ENCODE measurements at regions not wholly inside any gene's neighbourhood (a gene's known extent, or its start where the extent isn't known, plus 50 kb on each side); places are given as distances from the start of the nearest gene placed in this dataset.

DNA sequence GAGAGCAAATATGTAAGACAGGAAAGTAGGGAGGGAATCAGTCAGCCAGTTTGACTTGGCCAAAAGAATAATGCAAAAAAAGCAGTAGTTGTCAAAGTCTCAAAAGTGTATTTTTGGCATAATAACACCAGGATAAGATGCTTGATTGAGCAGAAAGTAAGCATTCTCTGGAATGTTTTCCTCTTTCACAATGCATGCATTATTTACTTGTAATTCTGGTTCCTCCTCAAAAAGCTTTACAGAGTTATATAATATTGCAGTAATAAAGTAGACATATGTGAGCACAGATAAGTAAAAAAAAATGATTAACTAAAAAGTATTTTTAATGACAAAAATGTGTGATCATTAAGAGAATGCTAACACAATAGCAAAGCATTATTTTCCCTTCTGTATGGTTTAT is 285.9 kb upstream of the BCHE start:
- Histone ChIP-seq H3K27me3 (ENCODE audit: control insufficient read depth, extremely low read depth, insufficient read depth, low read length) (no peaks in the 10 kb centered on the region), H3K9me1 (ENCODE audit: control insufficient read depth, extremely low read depth, insufficient read depth, low read length) (no peaks in the 10 kb centered on the region), H4K20me1 (ENCODE audit: control insufficient read depth, extremely low read depth, insufficient read depth, low read length) (no peaks in the 10 kb centered on the region), H3K9ac (ENCODE audit: control insufficient read depth, extremely low read depth, insufficient read depth, low read length) (no peak overlapping the region), H3K4me1 (ENCODE audit: control insufficient read depth, extremely low read depth, insufficient read depth, low read length) (peaks cover 14% of the 10 kb centered on the region), H3K27ac (ENCODE audit: control insufficient read depth, insufficient read depth, low read length) (no peak overlapping the region), H3K79me2 (ENCODE audit: control insufficient read depth, insufficient read depth, low read length) (no peaks in the 10 kb centered on the region), H3K4me2 (ENCODE audit: control insufficient read depth, extremely low read depth, insufficient read depth, low read depth, low read length) (peak overlapping the region; percentile 46), H3K4me3 (ENCODE audit: control insufficient read depth in 2 of 3, extremely low read depth in 1 of 3, insufficient read depth in 2 of 3, low read depth in 1 of 3, low read length in 3 of 3) (no peak overlapping the region), H2AFZ (ENCODE audit: control insufficient read depth, low read length) (peak overlapping the region; percentile 58), H3K9me3 (ENCODE audit: control insufficient read depth, low read depth, low read length) (no peaks in the 10 kb centered on the region), H3K36me3 (ENCODE audit: control insufficient read depth in 2 of 2, extremely low read depth in 1 of 2, insufficient read depth in 2 of 2, low read length in 2 of 2) (no peaks in the 10 kb centered on the region)
- TF ChIP-seq EZH2 (IDR thresholded peaks at IDR 0.05; ENCODE audit: low read length): no peak
- TF ChIP-seq, protein P1, sequence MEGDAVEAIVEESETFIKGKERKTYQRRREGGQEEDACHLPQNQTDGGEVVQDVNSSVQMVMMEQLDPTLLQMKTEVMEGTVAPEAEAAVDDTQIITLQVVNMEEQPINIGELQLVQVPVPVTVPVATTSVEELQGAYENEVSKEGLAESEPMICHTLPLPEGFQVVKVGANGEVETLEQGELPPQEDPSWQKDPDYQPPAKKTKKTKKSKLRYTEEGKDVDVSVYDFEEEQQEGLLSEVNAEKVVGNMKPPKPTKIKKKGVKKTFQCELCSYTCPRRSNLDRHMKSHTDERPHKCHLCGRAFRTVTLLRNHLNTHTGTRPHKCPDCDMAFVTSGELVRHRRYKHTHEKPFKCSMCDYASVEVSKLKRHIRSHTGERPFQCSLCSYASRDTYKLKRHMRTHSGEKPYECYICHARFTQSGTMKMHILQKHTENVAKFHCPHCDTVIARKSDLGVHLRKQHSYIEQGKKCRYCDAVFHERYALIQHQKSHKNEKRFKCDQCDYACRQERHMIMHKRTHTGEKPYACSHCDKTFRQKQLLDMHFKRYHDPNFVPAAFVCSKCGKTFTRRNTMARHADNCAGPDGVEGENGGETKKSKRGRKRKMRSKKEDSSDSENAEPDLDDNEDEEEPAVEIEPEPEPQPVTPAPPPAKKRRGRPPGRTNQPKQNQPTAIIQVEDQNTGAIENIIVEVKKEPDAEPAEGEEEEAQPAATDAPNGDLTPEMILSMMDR (optimal IDR thresholded peaks at IDR 0.05 in 1 of 3, IDR thresholded peaks at IDR 0.05 in 1 of 3, conservative IDR thresholded peaks at IDR 0.05 in 1 of 3; ENCODE audit: extremely low read depth in 1 of 3, insufficient read depth in 2 of 3, low read length in 3 of 3): no peak
- dilution Hi-C loops (cut with MboI; ENCODE audit: extremely low pct_ligation_motif_present, low sequenced_read_pairs): no loop called here
- DNase-seq (ENCODE audit: low read depth, low spot score) (no peak), FAIRE-seq (peak; percentile 43)

DNA sequence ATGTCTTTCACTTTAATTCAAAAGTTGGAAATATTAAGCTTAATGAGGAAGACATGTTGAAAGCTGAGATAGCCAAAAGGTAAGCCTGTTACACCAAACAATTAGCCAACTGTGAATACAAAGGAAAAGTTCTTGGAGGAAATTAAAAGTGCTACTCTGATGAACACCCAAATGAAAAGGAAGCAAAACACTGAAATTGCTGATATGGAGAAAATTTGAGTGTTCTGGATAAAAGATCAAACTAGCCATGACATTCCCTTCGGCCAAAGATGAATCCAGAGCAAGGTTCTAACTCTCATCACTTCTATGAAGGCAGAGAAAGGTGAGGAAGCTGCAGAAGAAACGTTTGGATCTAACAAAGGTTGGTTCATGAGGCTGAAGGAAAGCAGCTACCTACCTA is 280.8 kb upstream of the BCHE start:
- Histone ChIP-seq H3K4me3 (ENCODE audit: control insufficient read depth in 2 of 3, extremely low read depth in 1 of 3, insufficient read depth in 2 of 3, low read depth in 1 of 3, low read length in 3 of 3) (no peak overlapping the region), H3K36me3 (ENCODE audit: control insufficient read depth in 2 of 2, extremely low read depth in 1 of 2, insufficient read depth in 2 of 2, low read length in 2 of 2) (no peaks in the 10 kb centered on the region), H3K9ac (ENCODE audit: control insufficient read depth, extremely low read depth, insufficient read depth, low read length) (no peak overlapping the region), H3K27ac (ENCODE audit: control insufficient read depth, insufficient read depth, low read length) (no peak overlapping the region), H3K4me2 (ENCODE audit: control insufficient read depth, extremely low read depth, insufficient read depth, low read depth, low read length) (no peak overlapping the region), H4K20me1 (ENCODE audit: control insufficient read depth, extremely low read depth, insufficient read depth, low read length) (no peaks in the 10 kb centered on the region), H3K4me1 (ENCODE audit: control insufficient read depth, extremely low read depth, insufficient read depth, low read length) (peaks cover 4% of the 10 kb centered on the region), H3K9me1 (ENCODE audit: control insufficient read depth, extremely low read depth, insufficient read depth, low read length) (no peaks in the 10 kb centered on the region), H3K79me2 (ENCODE audit: control insufficient read depth, insufficient read depth, low read length) (no peaks in the 10 kb centered on the region), H3K9me3 (ENCODE audit: control insufficient read depth, low read depth, low read length) (no peaks in the 10 kb centered on the region), H2AFZ (ENCODE audit: control insufficient read depth, low read length) (no peak overlapping the region), H3K27me3 (ENCODE audit: control insufficient read depth, extremely low read depth, insufficient read depth, low read length) (no peaks in the 10 kb centered on the region)
- TF ChIP-seq, protein P1 (optimal IDR thresholded peaks at IDR 0.05 in 1 of 3, IDR thresholded peaks at IDR 0.05 in 1 of 3, conservative IDR thresholded peaks at IDR 0.05 in 1 of 3; ENCODE audit: extremely low read depth in 1 of 3, insufficient read depth in 2 of 3, low read length in 3 of 3): no peak
- no peak for TF ChIP-seq EZH2 (IDR thresholded peaks at IDR 0.05; ENCODE audit: low read length)
- dilution Hi-C loops (cut with MboI; ENCODE audit: extremely low pct_ligation_motif_present, low sequenced_read_pairs): no loop called here
- no peak for DNase-seq (ENCODE audit: low read depth, low spot score)
- FAIRE-seq: no peak

Measured in keratinocyte (primary cell).